Muscle of leg (tissue), 3 donors: ENCODE measurements at regions not wholly inside any gene's neighbourhood (a gene's known extent, or its start where the extent isn't known, plus 50 kb on each side); places are given as distances from the start of the nearest gene placed in this dataset.

Source experiments
- DNase-seq: peaks from one replicate; pipeline ENCODE4 v3.0.0; 2013
- H3K27ac ChIP-seq: one replicate; pipeline ENCODE4 v1.5.1; 2013; ENCODE audit warnings: mild to moderate bottlenecking, low read length, control low read depth
- H3K27me3 ChIP-seq: one replicate; pipeline ENCODE4 v1.6.1; 2013; ENCODE audit warnings: low read length; ENCODE audit not compliant: control insufficient read depth, insufficient read depth
- H3K36me3 ChIP-seq: one replicate; pipeline ENCODE4 v1.6.1; 2013; ENCODE audit warnings: low read length; ENCODE audit not compliant: control insufficient read depth, insufficient read depth
- H3K4me1 ChIP-seq: one replicate; pipeline ENCODE4 v1.6.1; 2013; ENCODE audit warnings: low read length; ENCODE audit not compliant: control insufficient read depth, insufficient read depth
- H3K4me3 ChIP-seq: one replicate; pipeline ENCODE4 v1.5.1; 2013; ENCODE audit warnings: low read length, control low read depth
- H3K9me3 ChIP-seq: replicated peaks from 2 replicates; pipeline ENCODE4 v1.6.1; 2013; ENCODE audit warnings: low read depth, low read length; ENCODE audit not compliant: control insufficient read depth
- WGBS: methylation state at CpG from one replicate; pipeline ENCODE4 v1.1.5; 2013; ENCODE audit warnings: missing lambda C conversion rate; ENCODE audit not compliant: insufficient coverage; 5-methylcytosine and 5-hydroxymethylcytosine counted together

GRCh38 chr4:138740816-138741745 lies 274.5 kb upstream of the NOCT start:
- no peaks in the 10 kb centered on the region for H3K27me3 ChIP-seq
- WGBS: 44% methylated on average over 2 of the region's 4 CpGs
- no peaks in the 10 kb centered on the region for H3K4me1 ChIP-seq
- DNase-seq: no peak
- no peaks in the 10 kb centered on the region for H3K36me3 ChIP-seq
- peak overlapping the region; percentile 6 for H3K27ac ChIP-seq
- no peak overlapping the region for H3K4me3 ChIP-seq
- no peaks in the 10 kb centered on the region for H3K9me3 ChIP-seq

DNA sequence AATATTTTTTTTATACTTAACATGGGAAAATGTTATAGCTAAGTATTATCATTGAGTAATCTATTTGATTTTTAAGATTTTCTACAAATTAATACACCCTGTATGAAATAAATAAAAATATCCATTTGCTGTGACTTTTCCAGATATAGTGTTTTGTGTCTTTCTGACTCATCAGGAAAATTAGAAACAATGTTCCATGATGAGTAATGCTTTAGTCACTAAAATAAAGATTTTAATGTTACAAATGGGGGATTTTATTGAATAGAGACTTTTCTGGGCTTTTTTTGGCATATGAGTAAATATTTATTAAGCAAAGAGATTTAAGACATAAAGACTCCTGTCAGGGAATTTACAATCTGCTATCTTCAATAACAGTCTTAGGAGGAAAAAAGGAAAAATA lies 279.2 kb upstream of the NOCT start:
- DNase-seq: peak; percentile 27
- Histone ChIP-seq H3K36me3 (no peaks in the 10 kb centered on the region), H3K9me3 (no peaks in the 10 kb centered on the region), H3K27ac (no peak overlapping the region), H3K4me1 (no peaks in the 10 kb centered on the region), H3K4me3 (no peak overlapping the region), H3K27me3 (no peaks in the 10 kb centered on the region)

GRCh38 chr4:138734746-138735145 lies 280.8 kb upstream of the NOCT start:
- no peaks in the 10 kb centered on the region for H3K27me3 ChIP-seq
- no peaks in the 10 kb centered on the region for H3K9me3 ChIP-seq
- no peaks in the 10 kb centered on the region for H3K4me1 ChIP-seq
- H3K27ac ChIP-seq: no peak overlapping the region
- H3K4me3 ChIP-seq: no peak overlapping the region
- no peaks in the 10 kb centered on the region for H3K36me3 ChIP-seq
- peak; percentile 72 for DNase-seq
- no CpG with 5 or more reads among the region's 1 CpG for WGBS

DNA sequence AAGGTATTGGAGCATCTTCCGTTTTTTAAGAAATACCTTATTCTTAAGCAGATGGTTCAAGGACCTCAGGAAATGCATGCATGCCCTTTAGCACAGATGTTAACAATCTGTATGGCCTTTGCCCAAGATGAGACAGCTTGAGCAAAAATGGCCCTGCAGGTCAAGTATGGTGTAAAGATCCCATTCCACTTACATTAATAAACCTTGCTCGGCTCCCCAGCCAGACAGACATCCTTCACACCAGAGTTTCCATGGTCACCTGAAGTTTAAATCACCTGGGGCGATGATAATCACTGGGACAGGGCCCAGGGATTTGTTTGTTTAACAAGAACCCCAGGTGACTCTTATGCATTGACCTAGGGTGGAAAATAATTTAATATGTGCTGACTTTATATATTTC lies 287.0 kb upstream of the NOCT start:
- no CpG with 5 or more reads among the region's 3 CpGs for WGBS
- Histone ChIP-seq H3K4me1 (no peaks in the 10 kb centered on the region), H3K9me3 (no peaks in the 10 kb centered on the region), H3K4me3 (no peak overlapping the region), H3K36me3 (no peaks in the 10 kb centered on the region), H3K27me3 (no peaks in the 10 kb centered on the region), H3K27ac (no peak overlapping the region)
- DNase-seq: no peak

- 83% methylated on average over 1 of the region's 3 CpGs for WGBS
- no peak for DNase-seq
- no peak overlapping the region for H3K4me3 ChIP-seq
- H3K36me3 ChIP-seq: no peaks in the 10 kb centered on the region
- no peaks in the 10 kb centered on the region for H3K27me3 ChIP-seq
- no peaks in the 10 kb centered on the region for H3K9me3 ChIP-seq
- H3K27ac ChIP-seq: no peak overlapping the region
- no peaks in the 10 kb centered on the region for H3K4me1 ChIP-seq
Measured at GRCh38 chr4:138727731-138728130, 287.9 kb upstream of the NOCT start.

DNA sequence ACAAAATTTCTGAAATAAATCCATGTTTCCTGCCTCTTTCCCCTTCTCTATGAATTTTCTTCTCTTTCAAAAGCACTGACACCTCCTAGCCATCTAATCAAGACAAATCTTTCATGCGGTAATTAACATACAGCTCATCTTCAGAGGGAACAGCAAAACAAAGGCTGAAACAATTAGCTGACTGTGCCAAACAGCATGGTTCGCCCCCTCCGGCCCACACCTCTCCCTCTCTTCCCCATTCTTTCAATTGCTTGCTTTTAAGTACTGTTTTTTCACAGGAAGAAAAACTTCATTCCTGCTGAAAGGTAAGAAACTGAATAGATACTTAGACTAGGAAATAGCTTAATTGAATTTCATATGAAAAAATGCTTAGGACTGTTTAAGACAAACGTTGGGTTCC lies 291.1 kb upstream of the NOCT start:
- H3K27ac ChIP-seq: no peak overlapping the region
- H3K27me3 ChIP-seq: no peaks in the 10 kb centered on the region
- 62% methylated on average over 2 of the region's 4 CpGs for WGBS
- no peaks in the 10 kb centered on the region for H3K36me3 ChIP-seq
- H3K4me1 ChIP-seq: no peaks in the 10 kb centered on the region
- no peak for DNase-seq
- no peaks in the 10 kb centered on the region for H3K9me3 ChIP-seq
- H3K4me3 ChIP-seq: no peak overlapping the region

- Histone ChIP-seq H3K27me3 (no peaks in the 10 kb centered on the region), H3K4me3 (no peak overlapping the region), H3K9me3 (no peaks in the 10 kb centered on the region), H3K4me1 (no peaks in the 10 kb centered on the region), H3K27ac (no peak overlapping the region), H3K36me3 (no peaks in the 10 kb centered on the region)
- no peak for DNase-seq
- WGBS: 39% methylated on average over 5 of the region's 9 CpGs
Measured at GRCh38 chr4:138716559-138717335, 298.8 kb upstream of the NOCT start.

- Histone ChIP-seq H3K36me3 (no peaks in the 10 kb centered on the region), H3K27ac (no peak overlapping the region), H3K27me3 (no peaks in the 10 kb centered on the region), H3K4me1 (no peaks in the 10 kb centered on the region), H3K4me3 (no peak overlapping the region), H3K9me3 (no peaks in the 10 kb centered on the region)
- 76% methylated on average over 5 of the region's 7 CpGs for WGBS
- DNase-seq: no peak
Measured at GRCh38 chr4:138710297-138710696, 305.3 kb upstream of the NOCT start.

DNA sequence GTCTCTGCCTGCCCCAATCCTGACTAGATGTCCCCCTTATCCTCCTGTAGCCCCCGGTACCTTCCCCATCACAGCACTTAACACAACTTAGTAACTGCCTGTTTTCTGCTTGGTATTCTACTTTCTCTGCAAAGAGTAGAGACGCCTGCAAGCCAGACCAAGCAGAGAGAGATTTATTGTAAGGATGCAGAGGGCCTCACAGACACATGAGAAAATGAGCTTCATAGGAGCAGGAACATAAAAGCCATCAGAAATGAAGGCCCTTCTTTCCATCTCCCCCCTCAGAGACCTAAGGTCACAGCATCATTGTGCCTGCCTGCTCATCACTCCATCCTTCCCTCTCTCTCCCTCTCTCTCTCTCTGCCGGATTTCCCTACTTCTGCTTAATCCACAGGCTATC lies 305.7 kb upstream of the NOCT start:
- Histone ChIP-seq H3K27me3 (no peaks in the 10 kb centered on the region), H3K27ac (no peak overlapping the region)
- WGBS: 0% methylated on average over 1 of the region's 3 CpGs

More for the DNA sequence above, 305.7 kb upstream of the NOCT start:
- no peak for DNase-seq
- no peaks in the 10 kb centered on the region for H3K36me3 ChIP-seq
- no peaks in the 10 kb centered on the region for H3K4me1 ChIP-seq
- H3K9me3 ChIP-seq: no peaks in the 10 kb centered on the region
- H3K4me3 ChIP-seq: no peak overlapping the region
